GM11168 (cell line): ENCODE measurements at regions not wholly inside any gene's neighbourhood (a gene's known extent, or its start where the extent isn't known, plus 50 kb on each side); places are given as distances from the start of the nearest gene placed in this dataset.
"Not testable (repeated sequence)": the region's sequence is repeated elsewhere in the genome, so short reads cannot be mapped to it uniquely, and the experiment has no call there.

Experiments
- in situ Hi-C: fragments of 300-500 bp; cut with MboI; formaldehyde crosslinking; loops from one replicate; pipeline ENCODE4 v1.12.0; 2022; ENCODE audit warnings: low sequenced_read_pairs; ENCODE audit not compliant: unreplicated experiment

GRCh38 chr2:193520709-193521458 is 1326.2 kb upstream of the TMEFF2 start:
- in situ Hi-C loops: no loop called here

- in situ Hi-C loops: no loop called here
These were observed 1323.5 kb upstream of the TMEFF2 start for GRCh38 chr2:193518041-193518817.

DNA sequence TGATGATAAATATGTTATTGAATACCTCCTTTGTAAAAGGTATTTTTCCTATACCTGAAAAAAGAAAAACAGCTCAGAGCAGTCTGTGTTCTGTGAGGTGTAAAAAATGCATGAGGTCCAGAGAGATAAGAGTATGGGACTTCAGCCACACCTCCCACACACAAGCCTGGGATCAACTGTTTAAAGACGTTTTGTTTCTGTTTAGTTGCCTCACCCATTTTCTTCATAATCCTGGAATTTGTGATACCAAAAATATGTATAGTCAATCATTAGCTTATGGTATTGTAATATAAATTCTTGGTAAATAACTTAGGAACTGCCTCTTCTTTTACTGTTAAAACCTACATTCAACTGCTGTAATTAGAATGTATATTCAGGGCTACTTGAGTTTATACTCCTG is 1322.9 kb upstream of the TMEFF2 start:
- in situ Hi-C loops: no loop called here

GRCh38 chr2:193506035-193506434 is 1311.3 kb upstream of the TMEFF2 start:
- in situ Hi-C loops: no loop called here

DNA sequence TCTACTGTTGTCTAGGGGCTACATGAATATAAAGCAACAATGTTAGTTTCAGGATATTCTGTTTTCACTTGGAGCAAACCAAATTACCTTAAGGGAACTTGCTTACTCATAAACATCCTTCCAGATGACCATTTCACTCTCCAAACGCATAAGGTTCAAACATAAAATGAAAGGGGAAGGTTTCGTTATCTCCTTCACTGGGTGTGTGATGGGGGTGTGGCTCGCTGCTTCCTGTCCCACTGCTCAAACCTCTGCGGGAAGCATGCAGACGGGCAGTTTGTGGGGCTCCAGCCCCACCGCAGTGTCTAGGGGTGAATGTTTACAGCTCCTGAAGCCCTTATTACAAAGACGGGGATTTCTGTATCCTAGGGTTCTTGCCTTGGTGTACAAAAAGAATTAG is 1310.9 kb upstream of the TMEFF2 start:
- in situ Hi-C loops: no loop called here

GRCh38 chr2:193502363-193503035 is 1307.8 kb upstream of the TMEFF2 start:
- in situ Hi-C loops: no loop called here

GRCh38 chr2:193496786-193497185 is 1302.1 kb upstream of the TMEFF2 start:
- in situ Hi-C loops: no loop called here

- in situ Hi-C loops: no loop called here
These were observed 1287.8 kb upstream of the TMEFF2 start for GRCh38 chr2:193482557-193482956.

DNA sequence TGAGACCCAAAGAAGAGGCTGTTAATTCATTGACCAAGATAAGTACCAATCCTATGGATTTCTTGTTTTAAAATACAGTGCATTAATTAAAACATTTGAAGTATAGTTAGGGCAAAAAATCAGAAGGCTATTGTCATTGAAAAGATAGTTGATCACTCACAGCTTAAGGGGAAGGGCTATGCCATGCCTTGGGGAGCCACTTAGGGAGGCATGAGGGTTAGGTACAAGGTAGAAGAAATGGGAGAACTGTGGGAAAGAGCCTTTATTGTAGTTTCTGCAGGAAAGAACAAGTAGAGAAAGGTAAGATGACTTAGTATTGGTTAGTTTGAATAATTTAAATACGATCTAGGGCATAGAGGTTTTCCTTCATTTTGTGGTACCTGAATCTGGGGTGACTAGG is 1285.5 kb upstream of the TMEFF2 start:
- in situ Hi-C loops: no loop called here

DNA sequence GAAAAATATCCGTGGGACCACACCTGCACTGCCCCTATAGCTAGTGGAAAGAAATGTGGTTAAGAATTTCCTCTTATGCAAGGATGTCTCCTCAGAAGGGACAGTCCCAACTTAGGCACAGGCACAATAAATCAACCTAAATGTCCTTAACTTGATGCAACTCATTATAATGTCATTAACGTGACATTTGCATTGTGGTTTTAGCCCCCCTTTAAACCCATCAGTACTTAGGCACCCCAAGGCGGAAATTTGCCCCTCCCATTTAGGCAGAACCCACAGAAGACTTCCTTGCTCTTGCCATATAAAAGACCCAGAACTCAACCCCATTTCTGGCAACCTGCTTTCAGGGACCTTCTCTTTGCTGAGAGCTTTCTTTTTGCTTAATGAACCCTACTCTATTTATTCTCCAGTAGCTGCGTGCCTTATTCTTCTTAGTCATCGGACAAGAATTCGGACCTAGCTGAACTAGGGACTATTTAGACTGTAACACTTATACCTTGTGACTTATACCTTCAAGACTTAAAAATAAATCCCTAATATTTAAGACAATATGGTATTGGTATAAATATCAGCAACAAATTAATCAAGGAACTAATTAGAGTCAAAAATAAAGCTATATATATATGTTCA is 1281.6 kb upstream of the TMEFF2 start:
- in situ Hi-C loops: no loop called here

DNA sequence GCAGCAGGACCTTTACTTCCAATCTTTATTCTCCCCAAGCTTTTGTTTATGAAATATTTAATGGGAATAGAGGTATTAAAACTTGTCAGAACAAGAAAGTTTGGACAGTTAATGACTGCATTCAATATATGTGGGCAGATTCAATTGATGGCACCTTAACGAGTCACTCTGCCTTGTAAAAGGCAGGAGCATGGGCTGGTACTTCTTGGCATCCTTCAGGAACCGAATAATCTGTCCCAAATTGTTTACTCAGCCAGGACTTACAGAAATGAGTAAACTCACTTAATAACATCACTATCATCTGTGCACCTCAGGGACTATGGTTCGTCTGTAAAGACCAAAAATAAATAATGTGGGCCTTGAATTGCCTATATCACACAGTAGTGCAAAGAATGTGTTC is 1280.3 kb upstream of the TMEFF2 start:
- in situ Hi-C loops: no loop called here

GRCh38 chr2:193469251-193469650 is 1274.5 kb upstream of the TMEFF2 start:
- in situ Hi-C loops: no loop called here

GRCh38 chr2:193467276-193467987 is 1272.7 kb upstream of the TMEFF2 start:
- in situ Hi-C loops: no loop called here

GRCh38 chr2:193463011-193463410 is 1268.3 kb upstream of the TMEFF2 start:
- in situ Hi-C loops: no loop called here

- in situ Hi-C loops: no loop called here
These were observed 1267.7 kb upstream of the TMEFF2 start for GRCh38 chr2:193462411-193462810.

GRCh38 chr2:193461431-193461934 is 1266.8 kb upstream of the TMEFF2 start:
- in situ Hi-C loops: no loop called here

GRCh38 chr2:193446967-193447366 is 1252.2 kb upstream of the TMEFF2 start:
- in situ Hi-C loops: no loop called here

- in situ Hi-C loops: no loop called here
These were observed 1247.6 kb upstream of the TMEFF2 start for GRCh38 chr2:193442293-193442692.

DNA sequence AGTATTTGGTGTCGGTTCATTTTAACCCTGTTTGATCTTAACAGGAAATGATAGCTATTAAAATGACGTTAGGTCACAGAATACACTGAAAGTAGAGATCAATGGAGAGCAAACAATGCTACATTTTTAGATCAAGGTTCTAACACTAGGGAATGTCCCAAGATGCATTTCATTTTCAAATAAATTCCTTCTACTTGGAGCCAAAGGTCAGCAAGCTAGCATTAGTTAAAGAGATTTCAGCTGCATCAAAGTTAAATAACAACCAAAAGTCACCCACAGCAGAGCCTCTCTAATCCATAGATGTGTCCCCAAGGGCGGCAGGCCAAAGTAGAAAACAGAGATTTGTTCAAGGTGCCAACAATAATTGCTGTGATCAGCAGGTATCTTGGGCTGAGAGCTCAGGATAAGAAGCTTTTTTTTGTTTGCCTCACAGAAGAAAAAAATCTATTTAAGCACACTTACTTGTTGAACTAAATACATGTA is 1233.6 kb upstream of the TMEFF2 start:
- in situ Hi-C loops: no loop called here

- in situ Hi-C loops: not testable (repeated sequence)
These were observed 1217.6 kb upstream of the TMEFF2 start for GRCh38 chr2:193412368-193412767.
